NOMO-1 (cell line): ENCODE measurements at regions not wholly inside any gene's neighbourhood (a gene's known extent, or its start where the extent isn't known, plus 50 kb on each side); places are given as distances from the start of the nearest gene placed in this dataset.

Experiments
- DNase-seq, 2 experiments: peaks; one replicate each; lab custom pipeline; 2025; ENCODE audit not compliant: unreplicated experiment in 2 of 2; lab: John Stamatoyannopoulos, UW

DNA sequence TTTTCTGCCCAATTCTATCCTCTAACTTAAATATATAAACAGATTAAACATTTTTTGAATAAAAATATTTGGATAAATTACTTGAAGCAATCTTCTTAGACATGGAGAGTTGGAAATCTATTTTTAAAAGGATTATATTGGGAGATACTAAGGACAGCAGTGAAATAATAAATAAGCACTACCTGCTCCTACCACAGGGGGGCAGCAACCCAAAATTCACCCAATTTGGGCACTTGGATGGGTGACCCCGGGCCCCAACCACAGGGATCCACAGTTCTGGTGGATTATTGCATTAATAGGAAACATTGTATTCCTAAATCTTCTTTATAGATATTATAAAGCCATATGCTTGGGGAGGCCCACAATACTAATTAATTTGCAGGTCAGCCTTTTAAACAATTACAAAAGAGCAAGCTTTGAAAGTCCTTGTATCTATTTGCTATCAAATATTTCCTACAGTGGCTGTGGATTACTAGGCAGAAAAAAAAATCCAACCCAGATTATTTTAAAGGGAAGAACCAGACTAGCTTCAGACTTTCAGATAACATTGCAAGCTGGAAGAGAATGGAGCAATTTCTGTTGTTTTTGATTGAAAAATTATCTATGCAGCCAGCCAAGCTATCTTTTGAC lies 66.4 kb upstream of the PDE10A start:
- no peak for DNase-seq

DNA sequence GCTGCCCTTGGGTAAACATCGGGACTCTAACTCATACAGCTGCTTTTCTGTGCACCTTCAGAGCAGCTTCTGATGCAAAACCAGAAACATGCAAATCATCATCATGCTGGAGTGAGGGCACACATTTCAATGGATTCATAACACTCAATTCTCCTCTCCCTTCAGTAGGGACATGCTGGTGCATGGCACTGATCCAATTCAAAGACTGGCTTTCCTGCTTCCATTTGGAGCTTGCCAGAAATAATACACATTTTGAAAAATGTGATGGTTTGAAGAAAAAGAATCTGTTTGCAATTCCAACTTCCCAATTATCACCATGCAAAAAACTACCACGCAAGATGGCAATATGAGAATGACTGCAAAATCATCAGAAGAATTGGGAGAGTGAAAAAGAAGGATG lies 65.2 kb upstream of the PDE10A start:
- DNase-seq: no peak

DNA sequence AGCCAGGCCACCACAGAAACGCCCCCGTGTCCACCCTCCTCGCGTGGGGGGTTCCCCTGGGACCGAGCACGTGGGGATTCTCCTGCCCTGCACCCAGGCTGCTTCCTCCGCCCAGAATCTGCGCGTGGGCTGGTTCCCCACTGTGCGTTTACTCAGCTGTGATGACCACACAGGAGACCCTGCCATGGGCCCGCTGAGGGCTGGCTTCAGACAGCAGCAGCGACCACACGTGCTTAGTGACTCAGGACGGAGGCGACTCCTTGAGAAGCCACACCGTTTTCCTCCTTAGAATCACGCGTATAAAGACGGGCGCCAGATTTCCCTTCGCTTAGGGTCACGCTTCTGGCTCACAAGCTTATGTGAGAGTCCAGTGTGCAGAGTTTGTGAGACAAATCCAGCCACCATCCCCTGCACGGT lies 63.9 kb upstream of the PDE10A start:
- no peak for DNase-seq

DNA sequence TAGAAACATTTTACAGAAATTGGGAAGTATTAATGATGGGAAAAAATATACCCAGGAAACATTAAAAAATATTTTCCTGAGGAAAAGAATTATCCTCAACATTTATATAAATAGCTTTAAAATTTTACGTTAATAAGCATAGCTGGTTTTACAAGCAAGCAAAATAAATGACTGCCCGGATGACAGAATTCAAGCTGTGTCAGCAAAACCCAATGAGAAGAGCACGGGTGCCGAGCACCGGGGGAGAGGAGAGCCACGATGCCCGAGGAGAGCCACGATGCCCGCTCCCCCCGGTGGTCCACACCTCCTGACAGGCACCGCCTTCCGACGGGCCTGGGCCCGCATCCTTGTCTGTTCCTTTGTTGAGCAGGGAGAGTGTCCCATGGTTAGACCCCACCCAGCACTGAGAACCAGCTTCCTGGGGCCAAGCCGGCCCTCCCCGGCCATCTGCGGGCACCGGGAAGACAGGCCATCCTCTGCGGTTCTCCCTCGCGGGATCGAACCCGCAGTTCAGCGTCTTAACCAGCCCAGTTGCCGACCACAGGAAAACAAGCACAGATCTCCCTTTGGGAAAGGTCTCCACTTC lies 63.3 kb upstream of the PDE10A start:
- DNase-seq: no peak

DNA sequence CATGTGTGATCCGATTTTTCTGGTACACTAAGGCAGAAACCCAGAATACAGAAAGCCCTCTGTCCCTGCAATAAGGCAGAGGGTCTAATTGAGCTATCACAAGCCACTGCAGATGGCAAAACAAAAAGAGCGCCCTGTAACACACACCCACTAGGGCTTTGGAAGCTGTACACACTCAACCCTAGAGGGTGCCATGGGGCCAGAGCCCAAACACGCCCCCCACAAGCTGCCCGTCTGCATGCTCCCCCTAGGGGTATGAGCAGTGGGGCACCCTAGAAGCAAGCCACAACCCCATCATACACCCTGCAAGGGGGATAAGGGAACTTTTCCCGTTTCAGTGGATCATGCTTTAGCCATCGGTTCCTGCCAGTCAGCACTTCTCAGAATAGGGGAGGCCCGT lies 62.2 kb upstream of the PDE10A start:
- DNase-seq: no peak

DNA sequence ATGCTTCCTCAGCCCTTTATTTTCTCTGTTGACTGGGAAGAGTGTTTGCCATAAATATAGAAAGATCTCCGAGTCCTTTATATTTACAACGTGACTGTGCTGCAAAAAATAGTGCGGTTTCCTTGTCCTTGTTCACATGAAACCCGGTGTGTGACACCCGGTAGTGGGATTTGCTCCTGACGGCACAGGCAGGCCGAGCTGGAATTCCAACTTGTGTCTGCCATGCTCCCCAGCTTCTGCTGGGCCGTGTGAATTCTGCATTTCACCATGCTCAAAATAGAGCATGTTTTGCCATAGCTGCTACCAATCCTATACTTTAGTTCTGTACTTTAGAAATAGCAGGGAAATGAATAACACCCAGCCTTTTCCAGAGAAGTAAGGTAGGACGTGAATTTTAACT lies 60.3 kb upstream of the PDE10A start:
- no peak for DNase-seq

DNA sequence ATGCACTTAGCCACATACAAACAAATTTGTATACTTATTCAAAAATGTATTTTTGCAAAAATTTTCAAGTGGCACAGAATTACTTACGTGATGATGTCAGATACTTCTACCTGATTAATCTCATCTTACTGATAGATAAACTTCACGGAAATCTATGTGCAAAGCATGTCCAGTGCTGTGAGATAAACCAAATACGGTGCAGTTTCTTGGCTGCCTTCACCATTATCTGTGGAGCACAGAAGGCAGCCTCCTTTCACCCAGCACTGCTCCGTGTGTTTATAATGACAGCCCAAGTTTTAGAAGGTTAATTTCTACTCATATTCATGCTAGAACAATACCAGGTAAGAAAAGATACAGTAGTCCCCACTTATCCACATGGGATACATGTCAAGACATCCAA lies 59.0 kb upstream of the PDE10A start:
- no peak for DNase-seq

DNA sequence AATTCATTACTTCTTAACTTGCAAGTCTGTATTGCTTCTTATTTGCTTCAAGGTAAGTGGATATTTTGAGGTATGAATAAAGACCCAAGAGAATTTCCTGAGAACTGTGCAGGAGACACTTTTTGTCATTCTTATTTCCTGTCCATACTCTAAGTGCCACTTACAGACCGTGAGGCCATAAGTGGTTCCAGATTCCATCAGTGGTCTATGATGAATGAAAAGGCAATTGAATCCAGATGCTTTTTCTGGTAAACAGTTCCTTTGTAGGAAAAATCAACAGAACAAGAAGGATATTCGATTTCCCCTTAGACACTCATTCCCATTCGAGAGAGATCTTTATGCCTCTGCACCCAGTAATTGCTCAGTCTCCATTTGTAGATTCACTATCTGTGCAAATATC lies 58.3 kb upstream of the PDE10A start:
- no peak for DNase-seq

DNA sequence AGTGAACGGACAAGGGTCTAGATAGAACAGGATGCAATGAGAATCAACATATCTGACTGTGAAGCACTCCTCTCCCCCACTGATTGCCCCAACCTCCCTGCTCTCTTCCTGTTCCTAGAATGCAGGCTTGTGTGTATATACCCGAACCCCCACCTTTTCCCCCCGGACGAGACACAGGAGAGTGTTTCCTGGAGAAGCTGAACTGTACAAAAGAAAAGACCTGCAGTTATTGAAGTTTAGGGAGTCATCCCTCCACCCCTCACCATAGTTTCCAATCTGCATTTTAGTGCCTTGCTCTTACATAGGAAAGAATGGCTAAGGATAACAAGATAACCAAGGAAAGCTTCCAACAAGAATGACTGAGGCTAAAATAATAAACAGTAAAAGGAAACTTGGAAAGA lies 55.5 kb upstream of the PDE10A start:
- no peak for DNase-seq

DNA sequence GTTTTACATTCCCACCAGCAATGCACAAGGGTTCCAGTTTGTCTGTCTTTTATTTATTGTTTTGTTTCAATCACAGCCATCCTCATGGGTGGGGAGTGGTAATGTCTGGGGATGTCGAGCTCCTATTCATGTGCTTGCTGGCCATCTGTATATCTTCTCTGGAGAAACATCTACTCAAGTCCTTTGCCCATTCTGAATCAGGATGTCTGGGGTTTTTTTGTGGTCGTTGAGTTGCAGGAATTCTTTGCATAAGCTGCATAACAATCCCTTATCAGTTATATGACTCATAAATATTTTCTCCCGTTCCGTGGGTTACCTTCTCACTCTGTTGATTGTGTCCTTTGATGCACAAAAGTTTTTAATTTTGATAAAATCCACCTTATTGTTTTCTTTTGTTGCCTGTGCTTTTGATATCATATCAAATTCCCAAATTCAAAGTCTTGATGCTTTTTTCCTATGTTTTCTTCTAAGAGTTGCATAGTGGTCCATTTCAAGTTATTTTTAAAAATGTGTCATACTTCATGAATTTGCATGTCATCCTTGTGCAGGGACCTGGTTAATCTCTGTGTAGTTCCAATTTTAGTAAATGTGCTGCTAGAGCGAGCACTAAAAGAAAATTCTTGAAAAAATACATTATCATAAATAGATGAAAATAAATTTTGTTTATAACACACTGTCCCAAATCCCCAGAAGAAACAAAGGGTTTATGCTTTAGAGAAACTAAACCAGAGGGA lies 54.9 kb upstream of the PDE10A start:
- no peak for DNase-seq

DNA sequence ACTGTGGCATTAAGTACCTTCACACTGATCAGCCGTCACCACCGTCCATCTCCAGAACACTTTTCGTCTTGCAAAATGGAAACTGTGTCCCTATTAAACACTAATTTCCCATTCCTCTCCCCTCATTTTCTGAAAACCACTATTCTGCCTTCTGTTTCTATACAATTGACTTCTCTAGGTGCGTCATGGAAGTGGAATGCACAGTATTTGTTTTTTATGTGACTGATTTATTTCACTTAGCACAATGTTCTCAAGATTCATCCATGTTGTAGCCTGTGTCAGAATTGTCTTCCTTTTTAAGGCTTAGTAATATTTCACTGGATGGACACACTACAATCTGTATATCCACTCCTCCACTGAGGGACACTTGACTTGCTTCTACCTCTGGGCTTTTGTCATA lies 53.8 kb upstream of the PDE10A start:
- DNase-seq: no peak

DNA sequence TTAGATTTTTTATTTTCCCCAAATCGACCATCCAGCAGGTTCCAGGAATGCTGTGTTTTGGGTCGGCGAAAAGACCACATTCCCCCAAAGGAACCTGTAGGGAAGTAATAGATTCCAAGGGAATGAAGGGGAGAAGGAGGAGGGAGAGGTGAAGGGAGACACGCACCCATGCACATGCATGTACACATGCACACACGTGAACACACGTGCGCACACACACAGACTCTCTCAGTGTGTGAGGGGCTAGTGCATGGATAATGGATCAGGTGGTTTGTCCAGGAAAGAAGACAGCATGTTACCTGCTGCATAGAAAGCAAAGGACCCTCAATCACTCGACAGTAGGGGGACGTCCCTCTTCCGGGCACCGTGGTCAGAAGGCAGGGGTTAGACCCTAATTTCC lies 52.4 kb upstream of the PDE10A start:
- DNase-seq: no peak

DNA sequence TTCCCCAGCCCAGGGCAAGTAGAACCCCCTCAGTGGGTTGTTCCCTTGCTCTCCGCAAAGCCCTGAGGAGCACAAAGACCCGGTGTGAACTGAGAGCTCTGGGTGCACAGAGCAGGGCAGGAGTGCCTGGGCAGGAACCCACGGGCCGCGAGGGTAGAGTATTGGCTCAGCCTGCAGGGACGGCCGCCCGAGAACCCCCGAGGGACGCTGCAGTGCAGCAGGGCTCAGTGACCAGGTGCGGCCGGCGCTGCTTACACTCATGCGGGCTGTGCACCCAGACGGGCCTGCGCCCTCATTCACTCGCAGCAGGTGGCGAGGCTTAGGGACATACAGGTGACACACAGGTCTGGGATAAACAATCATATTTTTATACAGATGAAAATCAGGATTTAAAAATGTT lies 51.9 kb upstream of the PDE10A start:
- DNase-seq: no peak

DNA sequence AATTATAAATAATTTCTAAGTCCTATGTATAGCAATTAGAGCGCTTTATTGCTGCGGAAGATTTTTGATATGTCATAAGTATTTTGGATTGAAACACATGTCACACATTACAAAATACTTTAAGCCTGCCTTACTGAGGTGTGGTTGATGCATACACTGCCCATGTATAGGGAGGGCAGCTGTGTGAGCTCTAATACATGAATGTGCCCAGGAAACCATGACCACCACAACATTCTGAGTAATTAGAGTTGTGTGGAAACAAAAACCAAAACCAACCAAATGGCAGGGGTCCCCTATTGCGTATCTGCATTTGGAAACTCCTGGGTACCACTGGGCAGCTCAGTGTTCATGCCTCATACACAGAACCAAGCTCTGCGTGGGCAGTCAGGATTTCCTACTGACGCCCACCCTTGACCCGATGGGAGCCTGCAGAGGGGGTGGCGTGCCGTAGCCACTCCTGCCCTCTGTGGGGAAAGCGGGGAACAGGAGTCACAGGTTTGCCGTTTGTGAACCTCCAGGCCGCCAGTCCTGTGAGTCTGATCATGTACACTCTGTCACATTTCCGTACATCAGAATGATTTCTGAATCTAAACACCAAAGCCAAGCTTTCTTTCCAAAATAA lies 50.9 kb upstream of the PDE10A start:
- DNase-seq: no peak
